AG09319 (cell line): ENCODE measurements at regions not wholly inside any gene's neighbourhood (a gene's known extent, or its start where the extent isn't known, plus 50 kb on each side); places are given as distances from the start of the nearest gene placed in this dataset.

Experiments
- DNase-seq: peaks from one replicate; pipeline ENCODE4 v3.0.0-alpha.2; 2010; ENCODE audit warnings: low read depth; ENCODE audit errors: extremely low read depth
- CTCF ChIP-seq: IDR thresholded peaks from 2 replicates; pipeline ENCODE4 v1.5.1; 2011; ENCODE audit warnings: low read depth, mild to moderate bottlenecking, inconsistent platforms, low read length, moderate library complexity

DNA sequence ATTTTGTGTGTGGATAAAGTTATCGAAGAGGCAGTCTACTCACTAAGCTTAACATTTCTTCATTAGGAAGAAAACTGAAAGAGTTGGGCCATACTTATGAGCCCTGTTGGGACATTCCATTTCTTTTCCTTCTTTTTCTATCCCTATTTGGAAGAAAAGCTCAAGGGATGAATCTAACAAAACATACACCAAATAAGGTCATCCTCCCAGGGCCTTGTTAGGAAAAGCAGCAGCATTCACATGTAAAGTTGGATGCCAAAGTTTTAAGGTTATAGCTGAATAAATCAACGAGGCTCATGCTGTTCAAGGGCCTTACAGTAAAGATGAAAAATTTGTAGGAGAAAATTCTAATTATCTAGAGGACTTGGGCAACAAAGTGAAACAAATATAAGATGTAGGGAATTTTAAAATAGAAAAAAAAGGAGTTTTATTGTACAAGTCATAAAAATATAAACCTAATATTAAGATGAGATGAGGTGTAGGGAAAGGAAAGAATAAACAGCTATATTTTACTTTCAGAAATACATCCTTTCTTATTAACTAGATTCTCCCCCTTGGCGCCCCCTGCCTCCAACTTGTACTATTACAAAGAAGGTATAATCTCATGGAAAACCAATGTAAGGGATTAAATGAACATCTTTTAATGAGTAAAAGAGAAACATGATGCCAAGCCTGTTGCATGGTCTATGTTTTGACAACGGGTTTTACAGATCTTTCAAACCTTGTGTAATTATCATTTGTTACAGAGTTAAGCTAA, 160.4 kb downstream of the PCDH20 start:
- TF ChIP-seq CTCF = no peak
- DNase-seq = no peak

DNA sequence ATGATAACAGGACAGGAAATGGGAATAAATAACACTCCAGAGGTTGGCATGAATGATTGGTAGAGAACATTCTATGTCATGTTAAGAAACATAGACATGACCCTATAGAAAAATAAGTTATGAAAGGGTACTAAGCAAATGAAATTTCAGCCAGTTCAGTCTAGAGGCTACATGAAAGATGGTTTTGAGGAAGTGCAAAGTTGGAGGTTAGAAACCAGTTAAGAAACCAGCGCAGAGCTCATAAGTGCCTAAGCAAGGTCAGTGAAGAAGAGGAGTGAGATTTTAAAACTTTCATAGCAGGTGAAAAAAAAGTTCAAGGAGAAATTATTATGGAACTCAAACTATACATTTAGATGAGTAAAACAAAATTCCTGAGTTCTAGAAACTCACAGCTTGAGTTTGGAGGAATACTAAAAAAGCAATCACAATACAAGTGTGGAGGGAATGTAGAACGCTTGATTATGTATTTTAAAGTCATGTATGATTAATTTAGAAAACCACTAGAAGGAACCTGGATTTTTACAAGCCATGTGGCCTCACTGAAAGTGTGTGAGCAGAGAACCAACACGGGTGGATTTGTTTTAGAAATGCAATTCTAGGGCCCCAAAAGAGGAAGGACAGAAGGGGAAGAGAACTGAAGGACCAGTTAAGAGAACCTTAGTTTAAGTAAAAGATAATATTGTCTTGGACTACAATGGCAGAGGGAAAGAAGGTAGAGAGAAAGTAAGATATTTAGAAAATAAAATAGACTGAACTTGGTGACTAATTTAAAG, 162.4 kb downstream of the PCDH20 start:
- TF ChIP-seq CTCF = no peak
- no peak for DNase-seq

- DNase-seq = no peak
- no peak for TF ChIP-seq CTCF
Measured at GRCh38 chr13:61252213-61252612, 163.4 kb downstream of the PCDH20 start.

GRCh38 chr13:61247149-61247936, 168.3 kb downstream of the PCDH20 start:
- no peak for DNase-seq
- no peak for TF ChIP-seq CTCF

DNA sequence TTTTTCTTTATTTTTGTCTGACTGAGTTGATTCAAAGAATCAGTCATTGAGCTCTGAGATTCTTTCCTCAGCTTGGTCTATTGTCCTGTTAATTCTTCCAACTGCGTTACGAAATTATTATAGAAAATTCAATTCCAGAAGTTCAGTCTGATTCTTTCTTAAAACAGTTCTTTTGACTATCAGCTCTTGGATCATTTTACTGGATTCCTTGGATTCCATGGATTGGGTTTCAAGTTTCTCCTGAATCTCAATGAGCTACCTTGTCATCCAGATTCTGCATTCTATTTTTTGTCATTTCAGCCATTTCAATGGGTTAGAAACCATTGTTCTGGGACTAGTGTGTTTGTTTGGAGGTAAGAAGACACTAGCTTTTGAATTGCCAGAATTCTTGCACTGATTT, 169.3 kb downstream of the PCDH20 start:
- TF ChIP-seq CTCF = no peak
- no peak for DNase-seq

- no peak for DNase-seq
- no peak for TF ChIP-seq CTCF
Measured at GRCh38 chr13:61215601-61216000, 200.0 kb downstream of the PCDH20 start.
